Activated T-helper 1 cell treated with Interleukin-2 at 50 U/mL for 16 hours (primary cell): ENCODE measurements at regions not wholly inside any gene's neighbourhood (a gene's known extent, or its start where the extent isn't known, plus 50 kb on each side); places are given as distances from the start of the nearest gene placed in this dataset.

Source experiments
- DNase-seq: peaks from one replicate; pipeline ENCODE4 v3.0.0-alpha.2; 2020; ENCODE audit warnings: low read depth

GRCh38 chr5:124461941-124462340 lies 284.5 kb downstream of the ZNF608 start:
- DNase-seq: no peak

- DNase-seq: no peak
These were observed 285.3 kb downstream of the ZNF608 start for GRCh38 chr5:124461157-124461556.

DNA sequence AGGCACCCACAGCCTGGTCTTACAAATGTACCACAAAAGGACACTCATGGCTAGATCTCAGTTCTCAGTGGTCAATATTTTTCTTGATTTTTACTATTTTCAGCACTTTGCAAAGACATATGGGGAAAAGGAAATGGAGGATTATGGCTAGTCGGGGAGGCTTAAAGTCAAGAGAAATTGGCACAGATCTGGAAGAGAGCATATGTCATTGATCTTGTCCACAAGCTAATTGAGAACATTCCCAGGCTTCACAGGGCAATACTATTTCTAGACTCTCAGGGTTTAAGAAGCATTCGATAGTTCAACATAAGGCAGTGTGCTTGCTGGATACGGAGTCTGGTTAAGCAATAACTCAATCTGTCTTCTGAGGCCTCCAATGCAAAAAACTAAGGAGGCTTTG lies 285.8 kb downstream of the ZNF608 start:
- no peak for DNase-seq

DNA sequence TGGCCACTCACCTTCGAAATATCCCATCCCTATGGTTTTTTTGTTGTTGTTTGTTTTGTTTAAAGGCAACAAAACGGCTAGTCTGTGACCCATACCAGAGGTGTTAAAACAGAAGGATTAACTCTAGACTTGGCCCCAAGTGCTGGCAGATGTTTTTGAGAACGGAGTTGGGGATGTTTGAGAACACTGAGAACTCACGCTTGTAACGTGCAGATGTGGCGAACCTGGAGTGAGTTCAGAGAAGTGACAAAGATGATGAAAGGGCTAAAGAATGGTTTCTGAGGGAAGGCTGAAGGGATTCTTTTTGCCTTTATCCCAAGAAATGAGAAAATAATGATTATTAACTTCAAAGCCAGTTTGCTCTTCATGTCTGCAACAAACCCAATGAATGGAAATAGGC lies 286.5 kb downstream of the ZNF608 start:
- DNase-seq: no peak

- DNase-seq: no peak
These were observed 288.5 kb downstream of the ZNF608 start for GRCh38 chr5:124457901-124458300.

GRCh38 chr5:124457101-124457500 lies 289.3 kb downstream of the ZNF608 start:
- no peak for DNase-seq

DNA sequence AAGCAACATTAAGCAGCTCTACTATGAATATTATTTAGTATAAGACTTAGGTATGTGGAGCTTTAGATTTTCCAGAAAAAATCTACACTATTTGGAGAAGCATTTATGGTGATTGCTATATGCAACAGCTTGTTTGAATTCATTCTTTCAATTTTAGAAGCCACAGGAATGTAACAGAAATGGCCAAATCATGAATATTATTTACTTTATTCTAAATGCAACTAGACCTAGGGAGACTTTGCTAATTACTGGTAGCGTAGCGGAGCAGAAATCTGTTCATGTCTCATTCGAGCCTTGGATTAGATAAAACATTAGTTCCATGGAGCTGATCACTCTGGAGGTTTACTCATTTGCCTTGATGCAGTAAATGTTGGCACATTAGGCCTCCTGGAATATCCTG lies 290.2 kb downstream of the ZNF608 start:
- DNase-seq: no peak

DNA sequence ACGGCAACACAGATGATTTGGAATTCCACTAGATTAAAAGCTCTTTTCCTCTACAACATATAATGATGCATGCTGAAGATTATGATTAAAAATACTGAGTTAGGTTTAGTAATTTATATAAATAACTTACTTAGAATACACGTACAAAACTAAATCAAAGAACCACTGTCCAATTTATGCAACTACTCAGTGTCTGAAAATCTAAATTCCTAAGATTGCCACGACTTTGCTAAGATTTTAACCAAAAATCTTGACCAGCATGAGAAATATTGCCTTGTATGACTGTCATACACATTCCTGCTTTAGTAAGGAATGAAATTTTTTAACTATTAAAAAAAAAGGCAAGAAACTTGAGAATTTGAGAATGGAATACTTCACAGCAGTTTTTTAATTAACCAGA lies 292.4 kb downstream of the ZNF608 start:
- DNase-seq: no peak

DNA sequence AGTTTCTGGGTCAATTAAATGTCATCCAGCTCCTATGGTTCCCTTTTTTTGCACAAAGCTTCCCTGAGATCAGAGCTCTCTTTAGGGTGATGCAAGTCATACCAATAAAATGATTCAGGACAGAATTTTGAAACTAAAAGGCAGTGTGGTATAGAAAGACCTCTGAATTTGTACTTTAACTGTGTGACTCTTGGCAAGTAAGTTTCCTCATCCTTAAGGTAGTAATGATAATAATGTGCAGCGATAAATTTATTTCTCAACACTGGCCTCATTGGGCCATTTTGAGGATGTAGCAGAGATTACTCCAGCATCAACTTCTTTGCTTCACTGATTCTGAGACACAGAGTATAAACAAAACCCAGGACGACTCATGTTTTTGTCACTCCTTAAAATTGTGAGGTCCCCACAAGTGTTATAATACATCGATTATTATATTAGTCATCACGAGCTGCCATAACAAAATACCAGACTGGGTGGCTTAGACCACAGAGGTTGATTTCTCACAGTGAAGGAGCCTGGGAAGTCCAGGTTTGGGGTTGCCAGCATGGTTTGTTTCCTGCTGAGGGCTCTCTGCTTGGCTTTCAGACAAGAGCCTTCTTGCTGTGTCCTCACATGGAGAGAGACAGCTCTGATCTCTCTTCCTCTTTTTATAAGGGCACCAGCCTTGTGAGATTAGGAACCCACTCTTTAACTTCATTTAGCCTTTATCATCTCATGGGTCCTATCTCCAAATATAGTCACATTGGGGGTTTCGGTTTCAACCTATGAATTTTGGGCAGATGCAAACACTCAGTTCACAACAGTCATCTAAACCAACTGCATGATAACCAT lies 293.0 kb downstream of the ZNF608 start:
- DNase-seq: no peak

DNA sequence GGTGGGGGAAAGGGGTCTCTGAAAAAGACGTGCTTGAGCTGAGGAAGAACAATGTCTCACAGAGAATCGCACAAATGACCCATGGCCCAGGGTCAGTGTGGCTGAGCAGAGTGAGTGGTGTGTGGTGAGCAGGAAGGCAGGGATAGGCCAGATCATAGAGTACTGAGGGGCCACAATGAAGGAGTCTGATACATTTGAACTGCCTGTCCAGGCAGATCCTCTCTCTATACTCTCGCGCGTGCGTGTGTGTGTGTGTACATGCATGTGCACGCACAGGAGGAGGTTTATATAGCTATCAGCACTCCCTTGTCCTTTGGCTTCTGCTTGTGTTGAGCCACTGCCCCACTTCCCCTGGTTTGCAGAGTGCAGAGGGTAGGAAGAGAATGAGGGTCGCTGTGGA lies 294.0 kb downstream of the ZNF608 start:
- no peak for DNase-seq

DNA sequence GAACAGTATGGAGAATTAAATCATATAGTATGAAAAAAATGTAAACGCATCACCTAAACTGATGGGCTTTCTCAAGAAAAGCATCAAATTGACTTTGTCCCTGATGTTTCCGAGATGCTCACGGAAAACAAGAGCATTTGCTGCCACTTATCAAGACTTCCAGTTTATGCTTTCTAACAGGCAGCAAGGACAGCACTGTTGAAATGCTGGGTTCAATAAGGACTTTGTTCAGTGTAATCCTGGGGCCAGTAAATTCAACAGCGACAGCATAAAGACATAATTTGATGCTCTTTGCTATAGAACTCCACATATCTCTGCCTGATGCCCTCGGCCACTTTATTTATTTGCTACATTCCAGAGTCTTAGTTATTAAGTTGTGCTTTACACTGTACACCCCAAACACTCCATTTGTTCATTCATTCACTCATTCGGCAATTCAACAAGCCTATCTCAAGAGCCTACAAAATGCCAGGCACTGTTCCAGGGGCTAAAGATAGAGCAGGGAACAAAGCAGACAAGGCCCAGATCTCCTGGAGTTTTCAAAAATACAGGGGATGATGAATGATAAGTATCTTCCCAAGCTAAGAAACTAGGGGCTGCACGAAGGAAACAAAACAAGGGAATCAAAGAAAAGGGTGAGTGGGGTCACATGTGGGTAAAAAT lies 294.6 kb downstream of the ZNF608 start:
- DNase-seq: no peak

DNA sequence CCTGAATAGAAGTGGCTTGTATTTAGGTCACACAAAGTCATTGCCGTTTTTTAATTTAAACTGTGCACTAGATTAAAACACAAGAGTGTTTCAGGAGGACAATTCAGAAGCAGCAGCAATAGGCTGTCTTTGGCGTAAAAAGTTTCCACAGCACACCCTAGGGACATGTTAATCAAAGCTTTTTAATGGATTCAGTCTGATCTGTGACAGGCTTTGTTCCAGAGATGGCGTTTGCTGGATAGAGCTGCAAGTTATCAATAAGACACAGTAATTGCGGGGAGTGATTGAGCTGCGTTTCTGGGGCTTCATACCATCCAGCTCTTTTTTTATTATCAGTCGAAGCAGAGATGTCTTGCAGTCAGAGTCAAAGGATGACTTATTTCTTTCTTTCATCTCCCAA lies 300.3 kb downstream of the ZNF608 start:
- no peak for DNase-seq

DNA sequence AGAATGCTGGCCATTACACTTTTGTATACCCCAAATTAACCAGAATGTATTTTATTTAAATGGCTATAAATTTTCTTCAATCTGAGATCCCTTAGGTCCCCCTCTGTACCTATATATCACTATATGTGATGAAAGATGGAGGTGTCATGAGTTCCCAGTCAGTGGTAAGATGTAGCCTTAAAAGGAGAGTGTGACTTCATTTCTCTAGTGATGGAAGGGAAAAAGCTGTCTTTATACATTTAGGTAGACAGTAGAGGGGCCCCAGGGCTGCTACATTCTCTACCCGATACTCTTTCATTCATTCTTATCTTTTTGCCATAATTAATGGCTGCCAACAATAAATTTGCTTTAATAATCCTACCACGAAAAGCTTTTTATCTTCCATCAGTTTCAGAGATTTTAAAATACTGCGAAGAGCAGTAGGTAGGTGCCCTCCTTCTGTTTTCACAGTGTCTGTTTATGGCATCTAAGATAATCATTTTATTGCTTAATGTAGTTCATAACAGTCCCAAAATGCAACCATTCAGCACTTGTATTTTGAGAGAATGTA lies 301.3 kb downstream of the ZNF608 start:
- DNase-seq: no peak

DNA sequence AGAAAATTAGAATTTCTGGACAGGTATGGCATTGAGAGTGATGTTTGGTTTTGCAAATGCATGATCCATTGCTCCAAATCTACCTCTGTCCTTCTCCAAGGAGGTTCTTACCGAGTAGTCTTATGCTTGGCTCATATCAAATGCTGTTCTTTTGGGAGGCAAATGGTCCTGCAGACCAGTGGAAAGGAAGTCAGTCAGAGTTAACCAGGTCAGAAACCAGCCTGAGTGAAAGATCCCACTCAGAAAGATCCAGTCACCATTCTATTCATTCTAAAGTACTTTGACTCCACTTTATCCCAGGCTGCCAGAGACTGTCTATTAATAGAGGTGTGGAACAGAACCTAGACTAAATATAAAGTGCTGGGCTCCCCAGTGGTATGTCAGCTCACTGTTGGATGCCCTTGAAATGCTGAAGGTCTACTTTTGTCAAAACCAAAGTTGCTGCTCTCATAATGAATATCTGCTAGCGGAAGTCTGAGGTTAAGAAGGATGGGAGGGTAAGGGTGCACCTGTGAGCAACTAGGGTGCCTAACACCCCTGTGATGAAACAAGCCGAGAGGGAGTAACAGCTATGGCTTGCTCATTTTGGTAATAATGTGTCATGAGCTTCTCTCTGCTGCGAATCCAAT lies 302.2 kb downstream of the ZNF608 start:
- DNase-seq: no peak

- DNase-seq: no peak
These were observed 306.0 kb downstream of the ZNF608 start for GRCh38 chr5:124440471-124440870.

DNA sequence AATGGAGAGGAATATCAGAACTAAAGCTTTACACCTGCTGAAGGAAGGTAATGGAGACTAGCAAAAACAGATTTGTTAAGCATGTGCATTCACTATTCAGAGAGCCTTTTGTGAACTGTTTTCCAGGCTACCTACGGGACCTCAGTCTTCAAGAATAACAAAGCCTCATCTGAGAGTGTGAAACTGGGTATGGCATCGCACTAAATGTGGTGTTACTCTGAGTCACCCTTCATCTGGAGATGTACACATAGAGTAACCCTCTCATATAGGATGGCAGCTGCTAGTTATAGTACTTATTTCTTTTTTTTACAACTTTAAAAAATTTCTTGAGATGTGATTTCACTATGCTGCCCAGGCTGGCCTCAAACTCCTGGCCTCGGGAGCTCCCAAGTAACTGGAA lies 306.8 kb downstream of the ZNF608 start:
- DNase-seq: no peak

DNA sequence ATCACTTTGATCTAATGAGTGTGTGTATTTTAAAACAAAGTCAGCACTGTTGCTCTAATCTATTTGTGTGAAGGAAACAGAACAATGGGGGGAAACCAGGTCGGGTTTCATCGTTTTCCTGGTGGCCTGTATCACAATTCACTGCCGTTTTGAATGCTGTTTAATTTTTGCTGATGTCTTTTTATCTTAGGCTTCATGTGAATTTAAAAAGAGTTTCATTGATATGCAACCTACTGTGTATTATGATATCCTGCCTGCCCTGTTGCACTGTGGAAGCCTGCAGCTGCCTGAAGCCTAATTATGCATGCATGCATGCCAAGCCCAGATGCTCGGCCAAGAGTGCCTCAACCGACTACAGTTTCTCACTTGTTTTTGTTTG lies 307.5 kb downstream of the ZNF608 start:
- DNase-seq: no peak

DNA sequence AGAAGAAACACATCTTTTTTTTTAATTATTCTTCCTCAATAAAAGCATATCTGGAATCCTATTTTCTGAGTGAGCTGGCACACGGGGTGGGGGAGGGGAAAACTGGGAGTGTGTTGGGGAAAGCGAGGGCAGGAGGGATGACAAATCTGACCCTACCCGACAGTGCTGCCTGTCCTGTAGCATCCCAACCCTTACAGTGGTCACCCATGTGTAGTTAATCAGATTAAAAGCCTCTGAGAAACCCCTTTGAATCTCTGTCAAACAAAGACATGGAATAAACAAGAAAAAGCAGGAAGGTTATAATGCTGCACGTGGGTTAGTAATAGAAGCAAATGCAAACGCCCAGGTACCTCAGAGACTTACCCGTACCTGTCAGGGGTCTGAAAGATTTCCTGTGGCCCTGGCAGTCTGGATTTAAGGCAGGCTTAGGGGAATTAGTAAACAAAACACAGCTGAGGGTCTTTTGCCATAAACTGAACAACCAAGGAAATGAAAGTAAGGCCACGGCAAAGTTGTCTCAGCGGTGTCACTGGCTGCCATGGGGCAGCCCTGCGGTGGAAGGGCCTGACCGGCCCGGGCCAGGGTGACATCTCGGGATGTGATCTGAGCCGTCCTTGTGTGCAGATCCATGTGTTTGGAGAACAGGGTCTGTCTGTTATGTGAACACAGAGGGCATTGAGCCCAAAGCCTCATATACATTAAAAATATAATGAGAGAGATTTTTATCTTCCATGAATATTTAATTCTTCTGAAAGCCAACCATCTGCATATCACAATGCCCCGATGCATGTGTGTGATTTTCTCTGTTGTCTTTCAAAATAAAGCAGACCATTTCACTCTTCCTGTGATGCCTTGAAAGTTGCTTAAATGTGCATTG lies 308.2 kb downstream of the ZNF608 start:
- DNase-seq: no peak

- DNase-seq: no peak
These were observed 310.1 kb downstream of the ZNF608 start for GRCh38 chr5:124436294-124436693.

DNA sequence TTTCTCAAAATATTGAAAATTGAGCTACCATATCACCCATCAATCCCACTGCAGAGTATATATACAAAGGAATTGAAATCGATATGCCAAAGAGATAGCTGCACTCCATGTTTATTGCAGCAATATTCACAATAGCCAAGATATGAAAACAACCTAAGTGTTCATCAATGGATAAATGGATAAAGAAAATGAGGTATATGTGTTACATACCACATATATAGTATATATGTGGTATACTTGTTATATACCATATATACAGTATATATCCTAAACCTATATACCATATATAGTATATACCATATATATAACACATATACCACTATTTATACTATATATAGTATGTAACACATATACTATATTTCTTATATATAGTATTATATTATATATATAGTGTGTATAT lies 313.3 kb downstream of the ZNF608 start:
- no peak for DNase-seq

GRCh38 chr5:124421584-124421983 lies 324.9 kb downstream of the ZNF608 start:
- no peak for DNase-seq

GRCh38 chr5:124420952-124421351 lies 325.5 kb downstream of the ZNF608 start:
- DNase-seq: no peak
